ENCODE measurements at regions not wholly inside any gene's neighbourhood (a gene's known extent, or its start where the extent isn't known, plus 50 kb on each side); places are given as distances from the start of the nearest gene placed in this dataset.

DNA sequence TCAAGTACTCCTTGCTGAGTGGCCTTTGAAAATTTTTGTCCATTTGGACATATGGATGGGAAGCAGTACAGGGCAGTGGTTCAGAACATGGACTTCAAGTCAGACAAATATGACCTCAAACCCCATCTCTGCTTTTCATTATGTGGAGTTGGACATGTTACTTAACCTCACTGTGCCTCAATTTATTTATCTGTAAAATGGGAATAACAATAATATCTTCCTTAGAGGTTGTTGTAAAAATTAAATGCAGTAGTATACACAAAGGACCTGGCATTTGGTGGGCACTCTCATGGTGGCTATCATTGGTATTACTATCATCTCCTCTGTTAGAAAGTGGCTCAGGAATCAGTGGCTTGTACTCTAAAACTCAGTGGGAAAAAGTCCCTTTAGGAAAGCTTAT lies 204.0 kb upstream of the MYLIP start:
- no peak for DNase-seq (ENCODE audit: low read depth in 4 of 6, low spot score in 6 of 6)
- peaks cover 3% of the 10 kb centered on the region for H3K4me1 ChIP-seq (ENCODE audit: control insufficient read depth, insufficient read depth, low read length)
- H3K36me3 ChIP-seq (ENCODE audit: control insufficient read depth, insufficient read depth, low read length), result no peaks in the 10 kb centered on the region
- no peaks in the 10 kb centered on the region for H3K9me3 ChIP-seq (ENCODE audit: control insufficient read depth, insufficient read depth, low read length)
- no peak overlapping the region for H3K27ac ChIP-seq (ENCODE audit: low read depth, low read length)
- H3K27me3 ChIP-seq (ENCODE audit: control insufficient read depth, insufficient read depth, low read length), result no peaks in the 10 kb centered on the region
- H3K4me3 ChIP-seq (ENCODE audit: low read depth, low read length), result no peak overlapping the region

DNA sequence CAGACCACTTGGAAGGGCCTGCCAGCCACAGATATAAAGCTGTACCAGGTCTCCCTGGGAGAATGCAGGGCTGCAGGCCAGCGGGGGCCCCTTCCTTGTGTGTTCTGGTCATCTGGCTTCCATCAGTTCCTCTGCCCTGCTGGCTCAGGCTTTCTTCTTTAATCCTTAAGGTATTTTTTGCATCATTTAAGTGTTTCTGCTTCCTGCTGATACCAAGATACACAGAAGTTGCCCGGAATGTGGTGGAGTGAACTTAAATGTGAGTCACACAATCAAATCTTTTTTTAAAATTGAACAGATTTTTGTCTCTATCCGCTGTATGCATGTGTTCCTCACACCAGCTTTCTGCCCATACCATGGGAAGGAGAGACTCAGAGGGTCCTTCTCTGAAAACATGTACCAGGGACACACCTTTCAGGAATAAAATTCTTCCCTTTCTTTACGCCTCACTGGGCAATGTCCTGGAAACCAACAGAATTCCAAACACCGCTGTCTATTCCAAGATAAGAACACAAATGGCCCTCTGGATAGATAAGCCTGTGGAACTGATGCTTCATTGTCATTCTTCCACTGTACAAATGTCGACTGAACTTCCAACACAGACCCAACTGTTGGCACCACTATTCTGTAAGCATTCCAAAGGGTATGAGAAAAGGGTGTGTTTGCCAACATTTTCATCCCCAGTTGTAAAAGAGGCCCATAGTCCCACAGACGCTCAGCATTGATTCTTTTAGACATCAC lies 206.2 kb upstream of the MYLIP start:
- Histone ChIP-seq H3K4me3 (ENCODE audit: low read depth, low read length) (no peak overlapping the region), H3K27ac (ENCODE audit: low read depth, low read length) (no peak overlapping the region), H3K4me1 (ENCODE audit: control insufficient read depth, insufficient read depth, low read length) (peaks cover 3% of the 10 kb centered on the region), H3K9me3 (ENCODE audit: control insufficient read depth, insufficient read depth, low read length) (no peaks in the 10 kb centered on the region), H3K36me3 (ENCODE audit: control insufficient read depth, insufficient read depth, low read length) (no peaks in the 10 kb centered on the region), H3K27me3 (ENCODE audit: control insufficient read depth, insufficient read depth, low read length) (no peaks in the 10 kb centered on the region)
- 54% methylated on average over 5 of the region's 7 CpGs for WGBS (ENCODE audit: insufficient coverage)
- no peak for DNase-seq (ENCODE audit: low read depth in 4 of 6, low spot score in 6 of 6)

DNA sequence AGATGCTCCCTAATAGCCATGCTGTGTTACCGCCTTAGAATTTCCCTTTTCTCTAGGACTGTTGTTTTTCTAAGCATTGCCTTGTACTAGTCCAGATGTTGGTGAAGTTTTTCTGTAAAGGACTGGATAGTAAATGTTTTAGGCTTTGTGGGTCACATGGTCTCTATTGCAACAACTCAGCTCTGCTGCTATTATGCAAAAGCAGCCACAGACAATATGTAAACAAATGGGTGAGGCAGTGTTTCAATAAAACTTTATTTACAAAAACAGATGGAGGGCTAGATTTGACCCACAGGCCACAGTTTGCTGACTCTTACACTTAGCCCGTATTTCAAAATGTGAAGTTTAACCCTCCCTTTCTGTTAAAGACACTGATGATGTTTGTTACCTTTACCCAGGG lies 207.6 kb upstream of the MYLIP start:
- Histone ChIP-seq H3K4me1 (ENCODE audit: control insufficient read depth, insufficient read depth, low read length) (peaks cover 3% of the 10 kb centered on the region), H3K36me3 (ENCODE audit: control insufficient read depth, insufficient read depth, low read length) (no peaks in the 10 kb centered on the region), H3K4me3 (ENCODE audit: low read depth, low read length) (no peak overlapping the region), H3K27ac (ENCODE audit: low read depth, low read length) (no peak overlapping the region), H3K9me3 (ENCODE audit: control insufficient read depth, insufficient read depth, low read length) (no peaks in the 10 kb centered on the region), H3K27me3 (ENCODE audit: control insufficient read depth, insufficient read depth, low read length) (no peaks in the 10 kb centered on the region)
- DNase-seq (ENCODE audit: low read depth in 4 of 6, low spot score in 6 of 6), result no peak
- WGBS (ENCODE audit: insufficient coverage), result no CpG with 5 or more reads among the region's 2 CpGs

DNA sequence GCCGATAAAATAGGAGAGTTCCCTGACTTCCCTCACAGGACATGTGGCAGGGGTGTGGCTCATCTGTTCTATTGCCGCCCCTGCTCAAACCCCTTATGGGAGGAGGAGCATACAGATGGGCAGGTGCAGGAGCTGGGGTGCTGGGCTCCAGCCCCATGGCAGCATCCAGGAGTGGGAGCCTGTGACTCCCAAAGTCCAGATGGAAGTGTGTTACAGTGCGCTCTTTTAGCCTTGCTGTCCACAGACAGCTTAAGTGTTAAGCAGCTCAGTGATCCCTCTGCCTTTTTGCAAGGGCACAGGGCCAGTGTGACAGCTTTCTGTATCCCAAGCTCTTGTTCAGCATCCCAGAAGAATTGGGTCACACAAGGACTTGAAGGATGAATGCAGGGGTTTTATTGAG lies 212.3 kb upstream of the MYLIP start:
- Histone ChIP-seq H3K27ac (ENCODE audit: low read depth, low read length) (no peak overlapping the region), H3K9me3 (ENCODE audit: control insufficient read depth, insufficient read depth, low read length) (no peaks in the 10 kb centered on the region), H3K27me3 (ENCODE audit: control insufficient read depth, insufficient read depth, low read length) (no peaks in the 10 kb centered on the region), H3K4me3 (ENCODE audit: low read depth, low read length) (no peak overlapping the region), H3K4me1 (ENCODE audit: control insufficient read depth, insufficient read depth, low read length) (no peaks in the 10 kb centered on the region), H3K36me3 (ENCODE audit: control insufficient read depth, insufficient read depth, low read length) (no peaks in the 10 kb centered on the region)
- WGBS (ENCODE audit: insufficient coverage), result 89% methylated on average over 3 of the region's 3 CpGs
- DNase-seq (ENCODE audit: low read depth in 4 of 6, low spot score in 6 of 6), result no peak

DNA sequence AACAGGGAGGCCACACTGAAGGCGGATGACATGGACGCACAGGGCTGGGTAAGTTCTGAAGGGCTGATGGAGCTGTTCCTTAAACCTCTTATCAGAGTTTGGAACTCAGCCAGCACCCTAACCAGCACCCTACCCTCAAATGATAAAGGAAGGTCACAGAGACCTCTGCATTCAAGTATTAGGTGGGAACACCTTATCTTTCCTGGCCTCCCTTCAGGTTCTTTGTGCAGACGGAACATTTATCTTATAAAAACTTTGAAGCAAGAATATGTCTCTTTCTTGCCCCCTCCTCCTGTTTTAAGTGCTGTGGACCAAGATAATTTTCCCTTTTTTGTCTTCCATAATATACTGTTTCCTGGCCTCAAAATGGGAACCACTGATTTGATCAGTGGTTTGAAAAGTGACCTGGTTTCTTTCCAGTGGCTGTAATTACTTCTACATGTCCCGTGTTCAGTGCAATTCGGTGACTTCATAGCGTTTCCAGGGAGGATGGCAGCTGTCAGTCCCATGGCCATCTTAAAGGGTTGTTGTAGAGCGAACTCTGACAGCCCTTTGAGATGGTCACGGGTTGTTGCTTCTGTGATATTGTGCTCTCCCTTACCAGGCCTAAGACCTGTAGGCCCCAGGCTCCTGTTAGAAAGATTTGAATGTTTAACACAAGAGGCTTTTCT lies 213.2 kb upstream of the MYLIP start:
- H3K4me3 ChIP-seq (ENCODE audit: low read depth, low read length), result no peak overlapping the region
- H3K4me1 ChIP-seq (ENCODE audit: control insufficient read depth, insufficient read depth, low read length), result no peaks in the 10 kb centered on the region
- H3K9me3 ChIP-seq (ENCODE audit: control insufficient read depth, insufficient read depth, low read length), result no peaks in the 10 kb centered on the region
- WGBS (ENCODE audit: insufficient coverage), result 97% methylated on average over 5 of the region's 8 CpGs
- no peaks in the 10 kb centered on the region for H3K36me3 ChIP-seq (ENCODE audit: control insufficient read depth, insufficient read depth, low read length)
- DNase-seq (ENCODE audit: low read depth in 4 of 6, low spot score in 6 of 6), result no peak
- no peaks in the 10 kb centered on the region for H3K27me3 ChIP-seq (ENCODE audit: control insufficient read depth, insufficient read depth, low read length)
- H3K27ac ChIP-seq (ENCODE audit: low read depth, low read length), result no peak overlapping the region

DNA sequence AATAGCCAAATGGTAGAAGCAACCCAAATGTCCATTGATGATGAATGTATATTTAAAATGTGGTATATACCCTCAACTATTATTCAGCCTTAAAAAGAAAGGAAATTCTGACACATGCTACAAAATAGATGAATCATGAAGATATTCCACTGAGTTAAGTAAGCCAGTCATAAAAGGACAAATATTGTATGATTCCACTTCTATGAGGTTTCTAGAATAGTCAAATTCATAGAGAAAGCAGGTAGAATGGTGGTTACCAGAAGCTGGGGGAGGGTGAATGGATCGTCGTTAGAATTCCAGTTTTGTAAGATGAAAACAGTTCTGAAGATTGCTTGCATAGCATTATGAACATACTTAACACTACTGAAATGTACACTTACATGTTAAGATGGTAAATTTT lies 214.3 kb upstream of the MYLIP start:
- Histone ChIP-seq H3K27ac (ENCODE audit: low read depth, low read length) (no peak overlapping the region), H3K4me3 (ENCODE audit: low read depth, low read length) (no peak overlapping the region), H3K4me1 (ENCODE audit: control insufficient read depth, insufficient read depth, low read length) (no peaks in the 10 kb centered on the region), H3K36me3 (ENCODE audit: control insufficient read depth, insufficient read depth, low read length) (no peaks in the 10 kb centered on the region), H3K9me3 (ENCODE audit: control insufficient read depth, insufficient read depth, low read length) (no peaks in the 10 kb centered on the region), H3K27me3 (ENCODE audit: control insufficient read depth, insufficient read depth, low read length) (no peaks in the 10 kb centered on the region)
- no peak for DNase-seq (ENCODE audit: low read depth in 4 of 6, low spot score in 6 of 6)
- no CpG with 5 or more reads among the region's 2 CpGs for WGBS (ENCODE audit: insufficient coverage)

DNA sequence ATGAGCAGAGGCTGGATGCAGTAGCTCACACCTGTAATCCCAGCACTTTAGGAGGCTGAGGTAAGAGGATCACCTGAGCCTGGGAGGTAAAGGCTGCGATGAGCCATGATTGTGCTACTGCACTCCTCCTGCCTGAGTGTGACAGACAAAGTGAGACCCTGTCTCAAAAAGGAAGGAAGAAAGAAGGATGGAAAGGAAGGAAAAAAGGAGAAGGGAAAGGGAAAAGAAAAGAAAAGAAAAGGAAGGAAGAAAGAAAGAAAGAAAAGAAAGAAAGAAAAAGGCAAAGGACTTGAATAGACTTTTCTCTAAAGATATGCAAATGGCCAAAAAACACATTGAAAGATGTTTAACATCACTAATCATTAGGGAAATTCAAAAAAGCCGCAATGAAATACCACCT lies 215.3 kb upstream of the MYLIP start:
- Histone ChIP-seq H3K4me1 (ENCODE audit: control insufficient read depth, insufficient read depth, low read length) (no peaks in the 10 kb centered on the region), H3K9me3 (ENCODE audit: control insufficient read depth, insufficient read depth, low read length) (no peaks in the 10 kb centered on the region), H3K27ac (ENCODE audit: low read depth, low read length) (no peak overlapping the region), H3K27me3 (ENCODE audit: control insufficient read depth, insufficient read depth, low read length) (no peaks in the 10 kb centered on the region), H3K36me3 (ENCODE audit: control insufficient read depth, insufficient read depth, low read length) (no peaks in the 10 kb centered on the region), H3K4me3 (ENCODE audit: low read depth, low read length) (no peak overlapping the region)
- no peak for DNase-seq (ENCODE audit: low read depth in 4 of 6, low spot score in 6 of 6)
- WGBS (ENCODE audit: insufficient coverage), result 92% methylated on average over 1 of the region's 2 CpGs

DNA sequence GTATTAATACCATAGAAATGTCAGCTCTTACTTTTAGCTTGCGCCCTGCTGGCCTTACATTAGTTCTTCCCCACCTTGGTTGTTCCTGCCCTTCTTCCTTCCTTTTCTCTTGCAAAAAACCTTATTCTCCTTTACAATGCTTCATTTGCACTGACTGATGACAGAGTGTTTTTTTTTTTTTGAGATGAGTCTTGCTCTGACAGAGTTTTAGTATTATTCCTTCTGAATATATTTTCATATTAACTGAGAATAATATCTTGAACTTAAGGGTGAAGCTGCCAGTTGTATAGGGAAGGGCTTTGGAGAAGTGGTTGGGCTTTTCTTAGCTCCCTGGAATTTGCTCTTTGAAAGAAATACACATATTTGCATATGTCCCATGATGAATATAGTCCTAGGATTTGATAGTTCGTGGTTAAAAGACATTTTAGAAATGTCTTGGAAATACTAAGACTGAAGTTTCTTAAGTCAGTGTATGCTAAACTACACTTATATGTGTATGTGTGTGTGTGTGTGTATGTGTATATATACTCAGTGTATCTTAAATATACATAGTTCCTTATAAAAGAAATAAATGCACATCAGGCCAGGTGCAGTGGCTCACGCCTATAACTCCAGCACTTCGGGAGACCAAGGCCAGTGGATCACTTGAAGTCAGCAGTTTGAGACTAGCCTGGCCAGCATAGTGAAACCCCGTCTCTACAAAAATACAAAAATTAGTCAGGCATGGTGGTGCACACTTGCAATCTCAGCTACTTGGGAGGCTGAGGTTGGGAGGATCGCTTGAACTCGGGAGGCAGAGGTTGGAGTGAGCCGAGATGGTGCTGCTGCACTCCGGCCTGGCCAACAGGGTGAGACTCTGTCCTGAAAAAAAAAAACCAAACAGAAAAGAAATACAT lies 216.1 kb upstream of the MYLIP start:
- H3K9me3 ChIP-seq (ENCODE audit: control insufficient read depth, insufficient read depth, low read length), result no peaks in the 10 kb centered on the region

DNA sequence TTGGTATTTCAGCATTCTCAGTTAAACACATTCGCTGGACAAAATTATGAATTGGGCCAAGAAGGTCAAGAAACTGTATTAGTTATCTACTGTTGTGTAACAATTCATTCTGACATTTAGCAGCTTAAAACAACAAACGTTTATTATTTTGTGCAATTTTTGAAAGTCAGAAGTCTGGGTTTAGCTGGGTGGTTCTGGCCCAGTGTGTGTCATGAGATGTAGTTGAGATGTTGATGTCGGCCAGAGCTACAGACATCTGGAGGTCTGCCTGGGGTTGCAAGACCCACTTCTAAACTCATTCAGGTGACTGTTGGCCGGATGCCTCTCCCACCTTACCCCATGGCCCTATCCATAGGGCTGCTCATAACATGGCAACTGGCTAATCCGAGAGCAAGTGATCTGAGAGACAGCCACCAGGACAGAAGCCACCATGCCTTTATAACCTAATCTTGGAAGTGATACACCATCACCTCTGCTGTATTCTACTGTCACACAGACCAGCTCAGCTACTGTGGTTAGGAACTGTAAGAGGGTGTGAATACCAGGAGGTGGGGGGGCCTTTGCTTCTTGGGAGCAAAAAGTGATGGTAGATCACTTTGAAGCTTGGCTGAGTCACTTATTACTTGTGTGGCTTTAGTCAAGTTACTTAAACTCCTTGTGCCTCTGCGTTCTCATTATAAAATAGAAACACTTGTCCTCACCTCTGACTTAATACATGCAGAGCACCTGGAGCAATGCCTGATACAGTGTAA lies 217.0 kb upstream of the MYLIP start:
- no peaks in the 10 kb centered on the region for H3K4me1 ChIP-seq (ENCODE audit: control insufficient read depth, insufficient read depth, low read length)

More for the DNA sequence above, 216.1 kb upstream of the MYLIP start:
- H3K27ac ChIP-seq (ENCODE audit: low read depth, low read length), result no peak overlapping the region
- no peak for DNase-seq (ENCODE audit: low read depth in 4 of 6, low spot score in 6 of 6)
- H3K4me3 ChIP-seq (ENCODE audit: low read depth, low read length), result no peak overlapping the region
- no peaks in the 10 kb centered on the region for H3K4me1 ChIP-seq (ENCODE audit: control insufficient read depth, insufficient read depth, low read length)
- 100% methylated on average over 3 of the region's 9 CpGs for WGBS (ENCODE audit: insufficient coverage)
- no peaks in the 10 kb centered on the region for H3K36me3 ChIP-seq (ENCODE audit: control insufficient read depth, insufficient read depth, low read length)
- no peaks in the 10 kb centered on the region for H3K27me3 ChIP-seq (ENCODE audit: control insufficient read depth, insufficient read depth, low read length)

More for the DNA sequence above, 217.0 kb upstream of the MYLIP start:
- no peak for DNase-seq (ENCODE audit: low read depth in 4 of 6, low spot score in 6 of 6)
- no peaks in the 10 kb centered on the region for H3K27me3 ChIP-seq (ENCODE audit: control insufficient read depth, insufficient read depth, low read length)
- H3K4me3 ChIP-seq (ENCODE audit: low read depth, low read length), result no peak overlapping the region
- 100% methylated on average over 2 of the region's 6 CpGs for WGBS (ENCODE audit: insufficient coverage)
- no peaks in the 10 kb centered on the region for H3K9me3 ChIP-seq (ENCODE audit: control insufficient read depth, insufficient read depth, low read length)
- H3K36me3 ChIP-seq (ENCODE audit: control insufficient read depth, insufficient read depth, low read length), result no peaks in the 10 kb centered on the region
- no peak overlapping the region for H3K27ac ChIP-seq (ENCODE audit: low read depth, low read length)
